ENCODE measurements at regions not wholly inside any gene's neighbourhood (a gene's known extent, or its start where the extent isn't known, plus 50 kb on each side); places are given as distances from the start of the nearest gene placed in this dataset.
"Not testable (repeated sequence)": the region's sequence is repeated elsewhere in the genome, so short reads cannot be mapped to it uniquely, and the experiment has no call there.

DNA sequence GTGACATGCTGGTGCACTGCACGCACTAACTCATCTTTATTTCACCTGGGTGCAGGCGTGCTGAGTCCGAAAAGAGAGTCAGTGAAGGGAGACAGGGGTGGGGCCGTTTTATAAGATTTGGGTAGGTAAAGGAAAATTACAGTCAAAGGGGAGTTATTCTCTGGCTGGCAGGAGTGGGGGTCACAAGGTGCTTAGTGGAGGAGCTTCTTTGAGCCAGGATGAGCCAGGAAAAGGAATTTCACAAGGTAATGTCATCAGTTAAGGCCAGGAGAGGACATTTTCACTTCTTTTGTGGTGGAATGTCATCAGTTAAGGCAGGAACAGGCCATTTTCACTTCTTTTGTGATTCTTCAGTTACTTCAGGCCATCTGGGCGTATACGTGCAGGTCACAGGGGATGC, 1734.9 kb downstream of the SLITRK5 start:
- not testable (repeated sequence) for TF ChIP-seq YY1 (IDR thresholded peaks at IDR 0.05; ENCODE audit: insufficient read depth, insufficient read length); SUZ12 (IDR thresholded peaks at IDR 0.05; ENCODE audit: extremely low read depth, insufficient read depth, insufficient read length); ZNF274 (IDR thresholded peaks at IDR 0.05; ENCODE audit: low read depth, low read length)
